Activated T-cell treated with anti-CD3 and anti-CD28 coated beads, Interleukin-2, amount 50 U/mL, for 24 hours (primary cell): ENCODE measurements at regions not wholly inside any gene's neighbourhood (a gene's known extent, or its start where the extent isn't known, plus 50 kb on each side); places are given as distances from the start of the nearest gene placed in this dataset.

Experiments used
- DNase-seq: peaks from one replicate; pipeline ENCODE4 v3.0.0-alpha.2; 2020
- H3K27ac Mint-ChIP-seq: 2 replicates; pipeline ENCODE4 v1.8.0; 2020; ENCODE audit warnings: mild to moderate bottlenecking, mixed read lengths
- H3K27me3 Mint-ChIP-seq: 2 replicates; pipeline ENCODE4 v1.8.0; 2020; ENCODE audit warnings: mixed read lengths
- H3K36me3 Mint-ChIP-seq: 2 replicates; pipeline ENCODE4 v1.8.0; 2020; ENCODE audit warnings: low read depth, mixed read lengths
- H3K4me1 Mint-ChIP-seq: 2 replicates; pipeline ENCODE4 v1.8.0; 2020; ENCODE audit warnings: low read depth, mixed read lengths
- H3K4me3 Mint-ChIP-seq: 2 replicates; pipeline ENCODE4 v1.8.0; 2020; ENCODE audit warnings: mild to moderate bottlenecking, moderate library complexity, mixed read lengths
- H3K9me3 Mint-ChIP-seq: 2 replicates; pipeline ENCODE4 v1.8.0; 2020; ENCODE audit warnings: mixed read lengths

DNA sequence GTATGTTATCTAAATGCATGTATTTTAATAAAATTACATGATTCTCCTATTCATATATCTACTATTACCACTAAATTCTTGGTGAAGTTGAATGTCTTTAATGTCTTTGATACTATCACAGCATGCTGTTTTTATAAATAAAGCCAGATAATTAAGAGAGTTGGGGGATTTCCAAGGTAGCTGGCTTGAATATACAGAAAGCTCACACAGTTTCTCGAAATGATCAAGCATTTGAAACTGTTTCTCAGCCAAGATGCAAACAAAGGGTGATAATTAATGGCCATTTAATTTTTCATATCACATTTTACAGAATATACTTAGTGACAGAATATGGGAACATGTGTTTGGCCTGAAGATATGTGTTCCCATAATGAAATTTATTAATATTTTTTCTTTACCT is 145.6 kb upstream of the CDH12 start:
- no peak overlapping the region for H3K27ac Mint-ChIP-seq
- no peak for DNase-seq
- H3K4me1 Mint-ChIP-seq, result no peaks in the 10 kb centered on the region
- no peaks in the 10 kb centered on the region for H3K36me3 Mint-ChIP-seq
- H3K27me3 Mint-ChIP-seq, result no peaks in the 10 kb centered on the region
- H3K9me3 Mint-ChIP-seq, result peaks cover 4% of the 10 kb centered on the region
- H3K4me3 Mint-ChIP-seq, result no peak overlapping the region

DNA sequence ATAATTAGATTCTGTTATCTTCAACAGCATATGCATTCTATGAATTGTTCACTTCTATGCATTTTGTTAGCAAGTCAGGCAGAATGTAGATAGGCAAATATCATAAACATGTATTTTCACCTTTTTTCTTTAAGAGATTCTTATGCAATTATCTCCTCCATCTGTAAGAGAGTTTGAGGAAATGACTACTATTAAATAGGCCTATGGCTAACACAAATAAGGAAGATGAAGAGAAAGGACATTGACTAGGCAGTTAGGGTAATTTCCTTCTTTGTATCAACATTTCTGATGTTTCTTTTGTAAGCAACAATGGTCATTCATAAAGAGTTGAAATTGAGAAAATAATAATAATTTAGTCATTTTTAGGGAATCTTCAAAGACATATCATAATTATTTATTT is 145.2 kb upstream of the CDH12 start:
- Mint-ChIP-seq H3K27ac (no peak overlapping the region), H3K4me3 (no peak overlapping the region), H3K4me1 (no peaks in the 10 kb centered on the region), H3K9me3 (peaks cover 4% of the 10 kb centered on the region), H3K27me3 (no peaks in the 10 kb centered on the region), H3K36me3 (no peaks in the 10 kb centered on the region)
- no peak for DNase-seq

DNA sequence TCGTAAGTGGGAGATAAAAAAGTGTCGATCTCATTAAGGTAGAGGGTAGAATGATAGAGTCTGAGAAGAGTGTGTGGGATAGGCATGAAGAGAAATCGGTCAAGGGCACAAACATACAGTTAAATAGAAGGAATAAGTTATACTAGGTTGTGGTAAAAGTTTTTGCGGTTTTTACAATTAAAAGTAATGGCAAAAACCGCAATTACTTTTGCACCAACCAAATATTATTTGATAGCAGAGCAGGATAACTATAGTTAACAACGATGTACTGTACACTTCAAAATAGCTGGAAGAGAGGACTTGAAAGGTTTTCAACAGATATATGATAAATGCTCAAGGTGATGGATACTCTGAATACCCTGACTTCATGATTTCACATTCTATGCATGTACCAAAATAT is 135.8 kb upstream of the CDH12 start:
- H3K9me3 Mint-ChIP-seq, result peaks cover 14% of the 10 kb centered on the region
- no peak overlapping the region for H3K4me3 Mint-ChIP-seq
- no peak overlapping the region for H3K27ac Mint-ChIP-seq

DNA sequence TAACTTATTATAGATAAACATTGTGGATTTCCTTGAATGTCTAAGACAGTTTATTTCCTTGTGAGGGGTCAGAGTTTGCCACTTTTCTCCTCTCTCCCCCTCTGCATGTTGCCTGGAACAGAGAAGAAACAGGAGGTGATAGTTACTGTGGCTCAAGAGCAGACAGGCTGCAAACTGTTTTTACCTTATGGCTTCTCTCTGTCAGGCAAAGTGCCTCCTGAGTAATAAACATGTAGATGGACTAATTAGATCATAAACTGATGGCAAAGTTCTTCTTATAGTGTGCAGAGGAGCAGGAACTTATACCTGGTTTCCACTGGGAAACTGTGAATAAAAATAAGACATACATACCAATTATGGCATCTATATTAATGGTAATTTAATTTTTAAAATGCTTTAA is 133.1 kb upstream of the CDH12 start:
- H3K36me3 Mint-ChIP-seq, result no peaks in the 10 kb centered on the region
- H3K4me3 Mint-ChIP-seq, result no peak overlapping the region
- H3K9me3 Mint-ChIP-seq, result peaks cover 6% of the 10 kb centered on the region
- H3K27ac Mint-ChIP-seq, result no peak overlapping the region
- H3K27me3 Mint-ChIP-seq, result no peaks in the 10 kb centered on the region
- no peak for DNase-seq
- H3K4me1 Mint-ChIP-seq, result no peaks in the 10 kb centered on the region

More for the DNA sequence above, 135.8 kb upstream of the CDH12 start:
- DNase-seq, result no peak
- no peaks in the 10 kb centered on the region for H3K27me3 Mint-ChIP-seq
- H3K4me1 Mint-ChIP-seq, result no peaks in the 10 kb centered on the region
- H3K36me3 Mint-ChIP-seq, result no peaks in the 10 kb centered on the region

DNA sequence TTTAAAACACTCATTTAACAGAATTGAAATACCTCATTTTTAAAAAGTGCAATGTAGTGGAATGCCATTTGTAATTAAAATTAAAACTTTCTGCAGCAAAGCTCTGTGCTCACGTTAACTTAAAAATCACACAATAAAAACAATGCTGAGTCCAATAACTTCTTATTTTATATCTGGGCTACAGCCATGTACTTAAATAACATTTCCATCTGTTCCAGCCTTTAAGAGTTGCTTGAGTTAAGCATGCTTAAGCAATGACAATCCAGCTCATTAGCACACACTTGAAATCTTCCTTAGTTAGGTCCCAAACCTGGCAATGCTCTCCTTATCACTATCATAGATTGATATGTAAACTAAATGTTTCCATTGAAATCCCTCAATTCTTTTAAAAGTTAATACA is 132.3 kb upstream of the CDH12 start:
- DNase-seq, result no peak
- Mint-ChIP-seq H3K36me3 (no peaks in the 10 kb centered on the region), H3K27ac (no peak overlapping the region), H3K4me1 (no peaks in the 10 kb centered on the region), H3K9me3 (peaks cover 5% of the 10 kb centered on the region), H3K4me3 (no peak overlapping the region), H3K27me3 (no peaks in the 10 kb centered on the region)

DNA sequence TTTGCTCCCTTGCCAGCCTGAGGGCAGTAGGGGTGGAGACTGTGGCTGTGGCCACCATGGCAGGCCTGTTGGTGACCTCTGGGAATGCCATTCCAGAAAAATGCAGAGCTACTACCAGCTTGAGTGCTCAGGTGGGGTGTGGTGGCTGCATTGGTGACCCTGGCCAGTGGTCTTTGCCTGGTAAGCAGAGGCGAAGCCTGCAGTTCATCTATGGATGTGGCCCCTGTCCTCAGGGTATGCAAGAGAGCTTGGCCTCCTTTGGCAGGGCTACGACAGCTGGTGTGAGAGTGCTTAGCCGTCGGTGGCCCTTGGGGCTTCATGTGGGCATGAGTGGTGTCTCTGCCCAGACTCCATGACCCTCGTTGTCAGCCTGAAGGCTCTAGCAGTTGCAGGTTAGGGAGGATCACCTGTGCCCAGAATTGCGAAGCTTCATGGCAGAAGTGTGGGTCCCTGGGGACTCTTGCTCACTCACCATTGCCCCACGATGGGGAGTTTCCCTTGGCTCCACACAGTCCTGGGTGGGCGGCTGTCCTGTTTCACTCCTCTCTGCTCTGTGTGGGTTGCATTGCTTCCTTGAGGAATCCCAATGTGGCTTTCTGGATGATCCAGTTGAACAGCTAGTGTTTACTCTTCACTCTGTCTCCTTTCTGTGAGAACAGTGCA is 117.9 kb upstream of the CDH12 start:
- Mint-ChIP-seq H3K36me3 (no peaks in the 10 kb centered on the region), H3K27ac (no peak overlapping the region), H3K27me3 (no peaks in the 10 kb centered on the region), H3K4me1 (no peaks in the 10 kb centered on the region), H3K9me3 (peaks cover 31% of the 10 kb centered on the region), H3K4me3 (no peak overlapping the region)
- no peak for DNase-seq

DNA sequence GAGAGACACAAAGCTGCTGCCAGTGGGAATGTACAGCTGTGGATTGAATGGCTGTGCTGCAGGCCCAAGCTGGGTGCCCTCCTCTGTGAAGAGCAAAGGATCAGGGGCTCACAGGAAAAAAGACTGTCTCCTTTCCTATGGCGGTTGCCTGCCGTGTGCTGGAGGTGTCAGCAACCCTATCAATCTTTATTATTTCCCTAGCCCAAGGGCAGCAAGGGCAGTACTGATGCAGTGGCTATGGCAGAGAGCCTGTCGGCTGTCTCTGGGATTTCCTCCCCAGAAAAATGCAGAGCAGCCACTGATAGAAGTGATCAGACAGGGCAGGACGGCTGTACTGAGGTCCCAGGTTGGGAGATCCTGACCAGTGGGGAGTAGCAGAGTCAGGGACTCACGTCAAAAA is 117.3 kb upstream of the CDH12 start:
- no peak overlapping the region for H3K4me3 Mint-ChIP-seq
- no peaks in the 10 kb centered on the region for H3K4me1 Mint-ChIP-seq
- no peak for DNase-seq
- H3K9me3 Mint-ChIP-seq, result peaks cover 31% of the 10 kb centered on the region
- no peaks in the 10 kb centered on the region for H3K27me3 Mint-ChIP-seq
- no peak overlapping the region for H3K27ac Mint-ChIP-seq
- no peaks in the 10 kb centered on the region for H3K36me3 Mint-ChIP-seq

DNA sequence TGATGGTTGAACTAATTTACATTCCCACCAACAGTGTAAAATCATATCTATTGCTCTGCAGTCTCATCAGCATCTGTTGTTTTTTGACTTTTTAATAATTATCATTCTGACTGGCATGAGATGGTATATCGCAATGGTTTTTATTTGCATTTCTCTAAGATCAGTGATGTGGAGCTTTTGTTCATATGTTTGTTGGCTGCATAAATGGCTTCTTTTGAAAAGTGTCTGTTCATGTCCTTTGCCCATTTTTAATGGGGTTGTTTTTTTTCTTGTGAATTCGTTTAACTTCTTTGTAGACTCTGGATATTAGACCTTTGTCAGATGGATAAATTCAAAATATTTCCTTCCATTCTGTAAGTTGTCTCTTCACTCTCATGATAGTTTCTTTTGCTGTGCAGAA is 115.2 kb upstream of the CDH12 start:
- Mint-ChIP-seq H3K4me3 (no peak overlapping the region), H3K36me3 (no peaks in the 10 kb centered on the region), H3K27me3 (no peaks in the 10 kb centered on the region), H3K27ac (no peak overlapping the region), H3K4me1 (no peaks in the 10 kb centered on the region), H3K9me3 (peaks cover 40% of the 10 kb centered on the region)
- no peak for DNase-seq

DNA sequence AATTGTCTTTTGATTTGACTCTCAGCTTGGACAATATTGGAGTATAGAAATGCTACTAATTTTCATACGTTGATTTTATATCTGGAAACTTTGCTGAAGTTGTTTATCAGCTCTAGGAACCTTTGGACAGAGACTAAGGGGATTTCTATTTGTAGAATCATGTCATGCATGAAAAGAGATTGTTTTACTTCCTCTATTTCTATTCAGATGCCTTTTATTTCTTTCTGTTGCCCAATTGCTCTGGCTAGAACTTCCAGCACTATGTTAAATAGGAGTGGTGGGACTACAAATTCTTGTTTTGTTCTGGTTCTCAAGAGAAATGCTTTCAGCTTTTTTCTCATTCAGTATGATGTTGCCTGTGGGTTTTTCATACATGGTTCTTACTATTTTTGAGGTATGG is 112.8 kb upstream of the CDH12 start:
- Mint-ChIP-seq H3K27ac (no peak overlapping the region), H3K36me3 (no peaks in the 10 kb centered on the region), H3K9me3 (peaks cover 39% of the 10 kb centered on the region), H3K27me3 (no peaks in the 10 kb centered on the region), H3K4me3 (no peak overlapping the region), H3K4me1 (no peaks in the 10 kb centered on the region)
- DNase-seq, result no peak

DNA sequence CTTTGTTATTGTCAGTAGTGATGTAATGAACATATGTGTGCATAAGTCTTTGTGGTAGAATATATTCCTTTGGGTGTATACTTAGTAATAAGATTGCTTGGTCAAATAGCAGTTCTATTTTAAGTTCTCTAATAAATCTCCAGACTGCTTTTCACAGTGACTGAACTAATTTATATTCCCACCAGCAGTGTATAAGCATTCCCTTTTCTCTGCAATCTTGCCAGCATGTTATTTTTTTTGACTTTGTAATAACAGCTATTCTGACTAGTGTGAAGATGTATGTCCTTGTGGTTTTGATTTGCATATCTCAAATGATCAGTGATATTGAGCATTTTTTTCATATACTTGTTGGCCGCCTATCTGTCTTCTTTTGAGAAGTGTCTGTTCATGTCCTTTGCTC is 111.5 kb upstream of the CDH12 start:
- Mint-ChIP-seq H3K27ac (no peak overlapping the region), H3K9me3 (peaks cover 37% of the 10 kb centered on the region), H3K4me3 (no peak overlapping the region), H3K4me1 (no peaks in the 10 kb centered on the region), H3K27me3 (no peaks in the 10 kb centered on the region), H3K36me3 (no peaks in the 10 kb centered on the region)
- no peak for DNase-seq

DNA sequence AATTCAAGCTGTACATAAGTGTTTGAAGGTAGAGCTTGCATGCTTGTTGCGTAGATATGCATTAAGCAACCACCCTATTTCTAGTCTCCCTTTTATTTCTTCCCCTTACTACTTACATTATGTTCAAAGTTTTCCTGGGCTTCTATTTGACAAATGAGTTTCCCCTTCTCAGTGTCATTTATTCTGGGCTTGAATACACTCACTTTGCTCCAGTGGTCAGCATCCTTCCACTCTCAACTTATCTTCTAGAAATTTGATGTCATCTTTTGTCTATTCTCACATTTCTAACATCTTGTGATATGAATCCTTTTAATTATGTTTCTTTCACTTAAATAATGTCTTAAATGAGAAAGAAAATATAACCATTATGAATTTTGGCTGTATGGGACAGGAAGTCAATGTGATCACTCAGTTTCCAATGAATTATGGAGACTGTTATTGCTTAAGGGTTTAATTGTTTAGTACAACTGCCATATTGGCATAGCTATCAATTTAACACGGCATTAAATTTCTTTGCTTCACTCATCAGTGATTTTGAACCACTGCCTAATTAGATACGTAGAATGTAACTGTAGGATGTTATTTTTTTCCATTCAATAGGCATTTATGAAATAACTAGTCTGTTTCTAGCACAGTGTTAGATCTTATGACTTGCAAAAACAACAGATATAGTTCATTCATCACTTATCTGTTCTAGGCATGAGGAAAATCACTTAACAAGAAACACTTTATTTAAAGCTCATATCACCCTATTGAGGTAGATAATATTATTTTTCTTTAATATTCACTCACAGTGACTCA is 105.5 kb upstream of the CDH12 start:
- Mint-ChIP-seq H3K9me3 (peaks cover 4% of the 10 kb centered on the region), H3K27me3 (no peaks in the 10 kb centered on the region), H3K4me3 (no peak overlapping the region), H3K27ac (no peak overlapping the region), H3K4me1 (no peaks in the 10 kb centered on the region), H3K36me3 (no peaks in the 10 kb centered on the region)
- DNase-seq, result no peak

DNA sequence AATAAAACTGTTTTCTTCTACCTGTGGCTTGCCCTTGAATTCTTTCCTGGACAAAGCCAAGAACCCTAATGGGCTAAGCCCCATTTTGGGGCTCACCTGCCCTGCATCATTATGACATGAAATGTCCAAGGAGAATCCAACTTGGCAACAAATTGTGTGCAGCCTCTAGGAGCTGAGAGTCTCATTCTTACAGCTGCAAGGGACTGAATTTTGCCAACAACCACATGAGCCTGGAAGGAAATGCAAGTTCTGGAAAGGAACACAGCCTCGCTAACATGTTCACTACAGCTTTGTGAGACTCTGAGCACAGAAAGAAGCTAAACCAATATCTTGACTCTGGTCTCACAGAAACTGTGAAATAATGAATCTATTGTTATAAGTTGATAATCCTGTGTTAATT is 94.8 kb upstream of the CDH12 start:
- Mint-ChIP-seq H3K27ac (no peak overlapping the region), H3K9me3 (peaks cover 12% of the 10 kb centered on the region), H3K27me3 (no peaks in the 10 kb centered on the region), H3K36me3 (no peaks in the 10 kb centered on the region), H3K4me1 (no peaks in the 10 kb centered on the region), H3K4me3 (no peak overlapping the region)
- no peak for DNase-seq

DNA sequence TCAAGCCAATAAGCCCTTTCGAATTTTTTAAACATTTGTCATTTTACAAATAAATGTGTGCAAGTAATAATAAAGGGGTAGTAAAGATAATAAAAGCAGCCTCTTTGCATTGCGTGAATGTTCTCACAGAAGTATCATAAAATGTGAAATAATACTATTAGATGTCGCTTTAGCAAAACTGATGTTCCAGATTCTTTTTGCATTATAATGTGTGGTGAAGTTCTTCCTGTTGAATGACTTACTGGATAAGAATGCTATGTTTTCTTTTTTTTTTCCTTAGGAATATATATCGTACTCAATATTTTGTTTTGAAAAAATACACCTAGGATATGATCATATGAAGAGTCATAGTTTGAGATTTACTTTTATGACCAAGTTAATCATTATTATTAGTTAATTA is 85.2 kb upstream of the CDH12 start:
- no peaks in the 10 kb centered on the region for H3K36me3 Mint-ChIP-seq
- H3K4me3 Mint-ChIP-seq, result no peak overlapping the region
- H3K9me3 Mint-ChIP-seq, result peaks cover 7% of the 10 kb centered on the region
- no peaks in the 10 kb centered on the region for H3K27me3 Mint-ChIP-seq
- DNase-seq, result no peak
- H3K27ac Mint-ChIP-seq, result no peak overlapping the region
- no peaks in the 10 kb centered on the region for H3K4me1 Mint-ChIP-seq

DNA sequence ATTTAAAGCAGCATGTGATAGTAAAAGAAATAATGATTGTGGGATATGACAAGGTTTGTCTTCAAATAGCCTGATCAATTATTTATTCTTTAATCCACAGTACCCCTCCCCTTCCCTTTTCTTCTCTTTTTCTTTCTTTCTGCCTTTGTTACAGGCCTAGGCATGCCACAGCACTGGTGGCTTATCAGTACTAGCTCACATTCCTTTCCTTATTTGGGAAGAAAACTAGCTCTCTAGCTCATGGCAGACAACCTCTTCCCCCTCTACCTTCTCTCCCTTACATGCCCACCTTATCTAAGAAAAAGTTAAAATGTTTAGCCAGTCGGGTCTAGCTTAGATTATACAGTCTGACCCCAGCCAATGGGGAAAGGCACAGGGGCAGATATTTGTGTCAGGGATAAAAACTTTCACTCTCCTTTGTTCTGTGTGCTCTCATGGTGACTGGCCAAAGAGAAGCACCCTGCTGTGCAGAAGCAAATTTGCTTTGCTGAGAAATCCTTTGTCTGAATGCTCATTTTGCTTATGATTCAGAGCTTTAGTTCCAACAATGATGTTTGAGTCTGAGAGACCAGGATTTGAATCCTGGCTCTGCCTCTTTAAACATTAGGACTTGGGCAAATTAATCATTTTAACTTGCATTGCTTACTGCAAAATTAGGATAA is 75.8 kb upstream of the CDH12 start:
- no peaks in the 10 kb centered on the region for H3K4me1 Mint-ChIP-seq
- peaks cover 32% of the 10 kb centered on the region for H3K9me3 Mint-ChIP-seq
- H3K36me3 Mint-ChIP-seq, result no peaks in the 10 kb centered on the region
- no peaks in the 10 kb centered on the region for H3K27me3 Mint-ChIP-seq
- DNase-seq, result no peak
- H3K27ac Mint-ChIP-seq, result no peak overlapping the region
- H3K4me3 Mint-ChIP-seq, result no peak overlapping the region

DNA sequence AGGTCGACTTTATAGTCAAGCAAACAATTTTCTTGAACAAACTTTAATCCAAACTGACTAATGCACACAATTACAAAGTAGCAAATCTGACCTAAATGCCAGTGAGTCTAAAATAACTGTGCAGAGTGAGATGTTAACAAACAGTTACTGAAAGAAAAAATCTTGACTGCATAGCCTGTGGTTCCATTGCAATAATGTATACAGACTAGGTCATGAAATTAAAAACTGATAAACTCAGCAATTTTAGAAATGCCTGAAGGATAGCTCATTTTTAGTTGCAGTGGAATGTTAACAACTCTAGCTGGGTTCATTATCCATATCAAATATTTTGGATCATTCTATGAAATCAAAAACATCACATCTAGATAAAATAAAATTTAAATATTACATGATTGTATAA is 73.4 kb upstream of the CDH12 start:
- no peak overlapping the region for H3K4me3 Mint-ChIP-seq
- DNase-seq, result no peak
- H3K4me1 Mint-ChIP-seq, result no peaks in the 10 kb centered on the region
- H3K27ac Mint-ChIP-seq, result no peak overlapping the region
- H3K36me3 Mint-ChIP-seq, result no peaks in the 10 kb centered on the region
- H3K9me3 Mint-ChIP-seq, result peaks cover 24% of the 10 kb centered on the region
- H3K27me3 Mint-ChIP-seq, result no peaks in the 10 kb centered on the region
